Putamen (tissue), 1 donor: ENCODE measurements at regions not wholly inside any gene's neighbourhood (a gene's known extent, or its start where the extent isn't known, plus 50 kb on each side); places are given as distances from the start of the nearest gene placed in this dataset.

Source experiments
- DNase-seq: peaks from one replicate; pipeline ENCODE4 v3.0.0-alpha.2; 2016; ENCODE audit warnings: low spot score

- no peak for DNase-seq
Observed at GRCh38 chr14:101026341-101026740, 122.8 kb upstream of the RTL1 start.

GRCh38 chr14:101027291-101027690 lies 123.8 kb upstream of the RTL1 start:
- DNase-seq, result no peak

DNA sequence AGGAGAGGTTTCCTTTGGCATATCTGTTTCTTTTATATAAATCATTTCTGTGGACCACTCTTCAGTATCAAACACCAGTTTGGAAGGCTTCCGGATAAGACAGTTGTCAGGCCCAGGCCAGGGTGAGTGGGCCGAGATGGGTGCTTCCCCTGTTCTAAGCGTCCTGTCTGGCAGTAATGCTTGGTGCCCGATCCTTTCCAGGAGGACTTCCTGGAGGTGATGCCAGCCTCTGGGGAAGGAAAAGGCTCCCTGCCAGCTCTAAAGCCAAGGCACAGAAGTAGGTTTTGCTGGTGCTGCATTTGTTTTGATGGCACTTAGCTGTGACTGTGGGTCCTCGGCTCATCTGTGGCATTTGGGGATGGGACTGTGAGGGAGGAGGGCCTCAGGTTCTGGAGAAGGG lies 124.4 kb upstream of the RTL1 start:
- DNase-seq, result no peak

- DNase-seq, result no peak
Observed at GRCh38 chr14:101028971-101029667, 125.6 kb upstream of the RTL1 start.

GRCh38 chr14:101029668-101030290 lies 126.3 kb upstream of the RTL1 start:
- no peak for DNase-seq

GRCh38 chr14:101030586-101030985 lies 127.1 kb upstream of the RTL1 start:
- DNase-seq, result no peak

DNA sequence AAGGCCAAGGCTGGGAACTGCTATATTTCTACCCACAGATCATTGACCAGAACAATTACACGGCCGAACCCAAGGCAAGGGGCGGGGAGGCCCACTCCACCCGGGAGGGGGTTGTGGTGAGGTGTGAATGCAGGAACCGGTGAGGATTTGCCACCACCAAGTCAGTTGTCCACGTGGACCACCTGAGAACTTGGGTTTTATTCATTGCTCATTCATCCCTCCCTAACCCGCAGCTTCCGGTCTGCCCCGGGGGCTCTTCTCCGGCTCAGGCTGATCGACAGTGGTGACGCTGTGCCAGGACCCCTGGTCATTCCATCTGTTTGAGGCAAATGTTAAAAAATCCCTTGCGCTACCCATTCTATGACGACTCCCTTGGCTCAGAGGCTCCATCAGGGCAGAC lies 127.7 kb upstream of the RTL1 start:
- no peak for DNase-seq

DNA sequence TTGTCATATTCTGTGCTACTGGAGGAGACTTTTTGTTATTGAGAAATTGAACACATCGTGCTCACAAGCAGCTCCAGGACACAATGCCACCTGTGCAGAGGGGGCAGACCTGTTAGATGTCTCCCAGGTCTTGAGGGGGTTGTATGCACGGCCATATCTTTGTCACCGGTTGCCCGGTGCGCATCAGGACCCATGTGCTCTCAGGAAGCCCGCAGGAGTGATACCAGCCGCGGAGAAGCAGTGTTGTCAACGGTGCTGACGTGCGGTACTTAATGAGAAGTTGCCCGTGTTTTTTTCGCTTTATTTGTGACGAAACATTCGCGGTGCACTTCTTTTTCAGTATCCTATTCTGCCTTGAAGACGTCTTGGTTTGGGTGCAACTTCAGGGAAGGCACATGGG lies 128.2 kb upstream of the RTL1 start:
- DNase-seq, result no peak

- DNase-seq, result no peak
Observed at GRCh38 chr14:101032433-101032832, 128.9 kb upstream of the RTL1 start.

DNA sequence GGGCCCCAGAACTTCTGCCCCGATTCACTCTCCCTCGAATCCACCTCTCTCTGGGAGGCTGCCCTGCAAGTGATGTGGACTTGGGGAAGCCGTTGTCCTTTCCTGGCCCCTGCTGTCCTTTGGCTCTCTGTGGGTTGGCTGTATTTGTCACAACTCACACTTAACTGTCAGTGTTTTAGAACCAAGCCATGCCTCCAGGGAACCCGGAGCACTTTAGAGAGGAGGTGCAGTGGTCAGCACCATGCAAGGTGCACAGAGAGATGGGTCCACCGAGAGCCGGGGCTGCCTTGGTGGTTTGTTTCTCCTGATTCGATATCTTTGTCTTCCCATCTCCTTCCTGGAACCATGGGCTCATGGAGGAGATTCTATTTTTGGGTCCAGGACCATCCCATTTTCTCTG lies 129.5 kb upstream of the RTL1 start:
- DNase-seq, result no peak

DNA sequence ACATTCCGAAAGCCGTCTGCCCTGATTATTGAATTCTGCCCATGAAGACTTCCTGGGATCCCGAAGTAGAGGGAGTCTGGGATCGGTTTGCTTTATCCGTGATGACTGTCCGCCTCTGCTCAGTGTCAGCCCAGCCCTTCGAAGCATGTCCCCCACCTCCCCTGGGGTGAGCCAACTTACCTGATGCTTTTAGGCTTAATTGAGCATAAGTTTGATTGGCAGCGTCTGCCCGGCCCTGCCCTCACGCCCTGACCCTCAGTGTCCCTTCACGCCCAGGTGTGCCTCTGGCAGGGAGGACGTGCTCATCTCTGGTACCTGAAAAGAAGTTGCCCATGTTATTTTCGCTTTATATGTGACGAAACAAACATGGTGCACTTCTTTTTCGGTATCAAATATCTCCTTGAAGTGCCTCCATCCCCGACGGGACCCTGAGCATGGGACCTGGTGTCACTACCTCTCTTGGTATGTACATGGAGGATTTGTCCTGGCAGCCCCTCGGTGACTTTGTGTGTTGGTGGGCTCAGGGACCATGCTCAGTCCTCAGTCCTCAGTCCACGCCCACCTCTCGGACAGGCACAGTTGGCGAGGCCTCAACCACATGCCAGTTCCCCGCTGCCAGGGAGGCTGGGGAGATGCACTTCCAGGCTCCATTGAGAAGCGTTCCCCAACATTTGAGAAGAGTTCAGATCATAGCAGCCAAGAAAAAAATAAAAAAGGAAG lies 130.1 kb upstream of the RTL1 start:
- DNase-seq, result no peak

GRCh38 chr14:101034986-101035385 lies 131.5 kb upstream of the RTL1 start:
- no peak for DNase-seq

DNA sequence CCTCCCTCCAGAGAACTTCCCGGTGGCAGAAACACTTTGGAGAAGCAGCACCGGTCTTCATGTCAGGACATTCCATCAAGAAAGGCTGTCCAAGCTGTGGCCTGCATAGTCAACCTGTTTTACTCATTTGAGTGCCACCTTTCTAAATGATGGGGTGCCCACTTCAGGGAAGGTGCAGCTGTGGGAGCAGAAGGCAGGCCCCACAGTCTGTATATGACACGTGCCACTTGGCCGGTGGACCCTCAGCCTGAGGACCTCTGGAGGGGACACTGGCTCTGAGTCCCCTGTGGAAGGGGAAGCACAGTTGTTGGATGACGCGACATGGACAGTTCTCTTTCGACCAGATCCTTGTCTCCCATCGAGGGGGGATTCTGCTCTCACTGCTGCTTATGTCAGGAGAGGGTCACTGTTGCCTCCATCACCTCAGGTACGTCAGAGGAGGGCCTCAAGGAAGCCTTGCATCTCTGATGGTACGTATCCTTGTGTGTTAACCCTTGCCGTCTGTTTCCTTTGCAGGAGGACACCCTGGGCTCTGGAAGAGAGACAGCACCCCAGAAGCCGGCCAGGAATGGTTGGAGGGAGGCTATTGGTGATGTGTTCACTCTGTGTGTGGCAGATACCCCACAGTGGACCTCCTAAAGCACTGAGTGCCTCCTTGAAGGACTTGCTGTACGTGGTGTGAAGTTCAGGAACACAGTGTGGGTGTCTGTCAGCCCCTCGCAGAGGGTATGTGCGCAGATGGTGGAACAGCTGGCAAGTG lies 132.1 kb upstream of the RTL1 start:
- DNase-seq, result no peak

- no peak for DNase-seq
Observed at GRCh38 chr14:101037021-101037817, 133.7 kb upstream of the RTL1 start.

DNA sequence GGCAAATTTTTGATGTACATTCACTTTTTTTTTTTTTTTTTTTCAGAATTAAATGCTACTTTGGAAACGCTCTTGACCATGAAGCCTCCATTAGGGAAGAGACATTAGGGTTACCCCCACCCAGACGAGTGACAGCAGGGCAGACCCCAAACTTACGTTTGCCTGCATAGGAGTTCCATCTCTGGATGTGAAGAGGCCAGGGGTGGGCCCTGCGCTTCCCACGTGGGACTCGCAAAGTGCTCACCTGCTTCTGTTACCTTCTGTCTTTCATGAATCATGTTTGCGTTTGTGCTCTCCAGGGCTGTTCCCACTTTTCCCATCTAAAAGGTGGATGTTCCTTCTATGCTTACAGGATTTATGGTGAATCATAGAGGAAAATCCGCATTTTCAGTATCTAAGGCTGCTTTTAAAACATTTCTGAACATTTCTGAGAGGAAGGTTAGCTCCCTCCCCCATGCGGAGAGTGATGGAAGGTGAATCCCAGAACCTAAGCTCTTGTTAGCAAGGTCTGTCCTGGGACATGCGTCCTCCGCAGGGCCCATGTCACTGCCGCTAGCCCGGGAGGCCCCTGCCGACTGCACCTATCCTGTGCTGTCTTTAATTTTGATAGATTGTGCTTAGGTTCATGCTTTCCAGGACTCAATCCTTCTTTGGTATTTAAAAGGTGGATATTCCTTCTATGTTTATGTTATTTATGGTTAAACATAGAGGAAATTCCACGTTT lies 135.7 kb upstream of the RTL1 start:
- DNase-seq, result no peak

DNA sequence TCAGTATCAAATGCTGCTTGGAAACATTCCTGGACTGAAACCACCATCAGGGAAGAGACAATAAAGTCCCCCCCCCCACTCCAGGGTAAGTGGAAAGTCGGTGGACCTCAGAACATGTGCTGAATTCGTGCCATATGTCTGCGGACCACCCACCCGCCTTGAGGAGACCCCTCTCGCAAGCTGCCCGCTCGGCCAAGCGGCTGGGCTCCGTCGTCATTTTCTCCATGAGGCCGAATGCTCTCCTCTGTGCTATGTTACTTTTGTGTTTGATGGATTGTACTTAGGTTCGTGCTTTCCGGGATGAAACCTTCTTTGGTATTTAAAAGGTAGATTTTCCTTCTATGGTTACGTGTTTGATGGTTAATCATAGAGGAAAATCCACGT lies 136.2 kb upstream of the RTL1 start:
- no peak for DNase-seq

DNA sequence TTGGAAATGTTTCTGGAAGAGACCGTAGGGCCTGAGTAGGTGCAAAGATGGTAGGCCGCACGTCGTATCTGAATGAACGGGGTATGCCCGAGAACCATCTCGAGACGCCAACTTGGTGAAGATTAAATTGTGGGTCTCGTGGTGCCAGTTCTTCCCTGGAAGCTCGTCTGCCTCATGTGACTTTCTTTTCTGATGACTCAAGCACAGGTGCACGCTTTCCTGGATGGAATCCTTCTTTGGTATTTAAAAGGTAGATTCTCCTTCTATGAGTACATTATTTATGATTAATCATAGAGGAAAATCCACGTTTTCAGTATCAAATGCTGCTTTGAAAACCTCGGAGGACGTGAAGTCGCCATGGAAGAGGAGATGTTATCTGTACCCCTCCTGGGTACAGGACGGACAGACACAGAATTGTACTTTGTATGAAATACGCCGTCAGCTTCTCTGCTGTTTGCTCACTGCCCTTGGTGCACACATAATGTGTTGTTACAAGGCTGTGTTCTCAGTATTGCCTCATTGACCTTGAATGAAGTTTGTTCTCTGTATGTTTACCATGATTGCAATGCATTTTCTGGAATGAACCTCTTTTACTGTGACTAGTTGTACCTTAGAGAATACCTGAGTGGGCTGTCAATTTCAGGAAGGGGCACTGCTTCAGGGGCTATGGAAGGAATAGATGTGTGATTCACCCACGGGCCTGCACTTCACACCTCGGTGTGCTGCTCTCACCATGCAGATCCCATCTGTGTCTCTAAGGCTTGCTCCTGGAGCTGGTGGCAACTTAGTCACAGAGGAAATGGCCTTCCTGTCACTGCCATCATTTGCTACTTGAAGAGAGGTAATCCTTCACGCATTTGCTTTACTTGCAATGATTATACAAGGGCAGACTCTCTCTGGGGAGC lies 137.3 kb upstream of the RTL1 start:
- DNase-seq, result no peak

DNA sequence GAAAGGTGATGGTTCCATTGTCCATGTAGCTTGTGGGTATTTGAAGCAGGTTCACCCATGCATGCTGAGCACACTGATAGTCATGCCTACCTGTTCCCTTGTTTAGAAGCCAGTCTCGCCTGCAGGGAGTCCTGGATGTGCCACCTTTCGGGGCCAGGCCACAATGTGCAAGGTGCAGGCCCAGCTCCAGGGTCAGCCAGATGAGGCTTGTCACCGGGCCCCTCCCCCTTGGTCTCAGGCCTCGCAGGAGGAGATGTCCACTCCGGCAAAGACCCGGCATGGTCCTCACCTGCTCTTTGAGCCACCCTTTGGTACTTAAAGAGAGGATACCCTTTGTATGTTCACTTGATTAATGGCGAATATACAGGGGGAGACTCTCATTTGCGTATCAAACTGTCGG lies 140.4 kb upstream of the RTL1 start:
- no peak for DNase-seq

DNA sequence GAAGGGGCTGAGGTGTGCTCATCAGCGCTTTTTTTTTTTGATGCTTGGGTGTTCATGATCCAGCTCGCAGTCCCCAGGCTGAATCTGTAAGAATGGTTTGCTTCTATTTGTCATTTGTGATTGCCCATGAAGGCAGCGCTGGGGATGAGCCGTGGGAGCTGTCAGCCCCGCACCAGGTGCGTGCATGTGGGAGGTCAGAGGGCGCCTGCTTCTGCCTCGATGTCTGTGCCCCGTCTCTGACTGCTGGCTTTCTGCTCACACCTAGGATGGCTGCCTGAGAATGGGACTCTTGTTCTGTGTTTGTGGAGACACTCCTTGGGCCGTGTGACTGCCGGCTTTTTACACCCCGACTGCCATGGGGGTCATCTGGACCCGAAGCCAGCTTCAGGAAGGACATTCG lies 141.2 kb upstream of the RTL1 start:
- DNase-seq, result no peak

- no peak for DNase-seq
Observed at GRCh38 chr14:101045511-101045910, 142.0 kb upstream of the RTL1 start.
